ENCODE measurements at regions not wholly inside any gene's neighbourhood (a gene's known extent, or its start where the extent isn't known, plus 50 kb on each side); places are given as distances from the start of the nearest gene placed in this dataset.

GRCh38 chr16:79991969-79992368 lies 391.4 kb upstream of the MAF start:
- Histone ChIP-seq H4K20me1 (ENCODE audit: insufficient read depth, low read length, poor library complexity, severe bottlenecking) (no peaks in the 10 kb centered on the region), H3K9me3 (ENCODE audit: insufficient read depth, low read depth, low read length) (no peaks in the 10 kb centered on the region), H3K36me3 (ENCODE audit: insufficient read depth, low read length) (no peaks in the 10 kb centered on the region), H3K9me2 (replicated peaks; ENCODE audit: low read depth, low read length) (no peaks in the 10 kb centered on the region), H3K27me3 (ENCODE audit: insufficient read depth, low read length, poor library complexity, severe bottlenecking) (no peaks in the 10 kb centered on the region), H3F3A (ENCODE audit: low read depth) (no peaks in the 10 kb centered on the region), H3K4me2 (ENCODE audit: low read depth, low read length, poor library complexity, severe bottlenecking) (no peak overlapping the region), H3K9ac (ENCODE audit: low read depth, low read length, poor library complexity, severe bottlenecking) (no peak overlapping the region), H3K79me2 (ENCODE audit: insufficient read depth, low read length) (no peaks in the 10 kb centered on the region), H3K4me1 (ENCODE audit: insufficient read depth, low read length, poor library complexity, severe bottlenecking) (peaks cover 11% of the 10 kb centered on the region), H3K4me3 (ENCODE audit: low read length, poor library complexity, severe bottlenecking) (no peak overlapping the region), H2AFZ (ENCODE audit: low read length) (no peak overlapping the region)
- TF ChIP-seq, protein P1, sequence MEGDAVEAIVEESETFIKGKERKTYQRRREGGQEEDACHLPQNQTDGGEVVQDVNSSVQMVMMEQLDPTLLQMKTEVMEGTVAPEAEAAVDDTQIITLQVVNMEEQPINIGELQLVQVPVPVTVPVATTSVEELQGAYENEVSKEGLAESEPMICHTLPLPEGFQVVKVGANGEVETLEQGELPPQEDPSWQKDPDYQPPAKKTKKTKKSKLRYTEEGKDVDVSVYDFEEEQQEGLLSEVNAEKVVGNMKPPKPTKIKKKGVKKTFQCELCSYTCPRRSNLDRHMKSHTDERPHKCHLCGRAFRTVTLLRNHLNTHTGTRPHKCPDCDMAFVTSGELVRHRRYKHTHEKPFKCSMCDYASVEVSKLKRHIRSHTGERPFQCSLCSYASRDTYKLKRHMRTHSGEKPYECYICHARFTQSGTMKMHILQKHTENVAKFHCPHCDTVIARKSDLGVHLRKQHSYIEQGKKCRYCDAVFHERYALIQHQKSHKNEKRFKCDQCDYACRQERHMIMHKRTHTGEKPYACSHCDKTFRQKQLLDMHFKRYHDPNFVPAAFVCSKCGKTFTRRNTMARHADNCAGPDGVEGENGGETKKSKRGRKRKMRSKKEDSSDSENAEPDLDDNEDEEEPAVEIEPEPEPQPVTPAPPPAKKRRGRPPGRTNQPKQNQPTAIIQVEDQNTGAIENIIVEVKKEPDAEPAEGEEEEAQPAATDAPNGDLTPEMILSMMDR (conservative IDR thresholded peaks at IDR 0.05; ENCODE audit: low read length), result no peak
- TF ChIP-seq EZH2phosphoT487 (IDR thresholded peaks at IDR 0.05; ENCODE audit: borderline replicate concordance), result no peak

- Histone ChIP-seq H3K9ac (ENCODE audit: low read depth, low read length, poor library complexity, severe bottlenecking) (no peak overlapping the region), H3K27me3 (ENCODE audit: insufficient read depth, low read length, poor library complexity, severe bottlenecking) (no peaks in the 10 kb centered on the region), H3K36me3 (ENCODE audit: insufficient read depth, low read length) (no peaks in the 10 kb centered on the region), H3K4me3 (ENCODE audit: low read length, poor library complexity, severe bottlenecking) (no peak overlapping the region), H3K4me1 (ENCODE audit: insufficient read depth, low read length, poor library complexity, severe bottlenecking) (peaks cover 11% of the 10 kb centered on the region), H3K9me3 (ENCODE audit: insufficient read depth, low read depth, low read length) (no peaks in the 10 kb centered on the region), H3K4me2 (ENCODE audit: low read depth, low read length, poor library complexity, severe bottlenecking) (no peak overlapping the region), H3K9me2 (replicated peaks; ENCODE audit: low read depth, low read length) (no peaks in the 10 kb centered on the region), H2AFZ (ENCODE audit: low read length) (no peak overlapping the region), H3F3A (ENCODE audit: low read depth) (no peaks in the 10 kb centered on the region), H3K79me2 (ENCODE audit: insufficient read depth, low read length) (no peaks in the 10 kb centered on the region), H4K20me1 (ENCODE audit: insufficient read depth, low read length, poor library complexity, severe bottlenecking) (no peaks in the 10 kb centered on the region)
- no peak for TF ChIP-seq EZH2phosphoT487 (IDR thresholded peaks at IDR 0.05; ENCODE audit: borderline replicate concordance)
- TF ChIP-seq, protein P1 (conservative IDR thresholded peaks at IDR 0.05; ENCODE audit: low read length), result no peak
Observed at GRCh38 chr16:79988721-79989220, 388.2 kb upstream of the MAF start.

DNA sequence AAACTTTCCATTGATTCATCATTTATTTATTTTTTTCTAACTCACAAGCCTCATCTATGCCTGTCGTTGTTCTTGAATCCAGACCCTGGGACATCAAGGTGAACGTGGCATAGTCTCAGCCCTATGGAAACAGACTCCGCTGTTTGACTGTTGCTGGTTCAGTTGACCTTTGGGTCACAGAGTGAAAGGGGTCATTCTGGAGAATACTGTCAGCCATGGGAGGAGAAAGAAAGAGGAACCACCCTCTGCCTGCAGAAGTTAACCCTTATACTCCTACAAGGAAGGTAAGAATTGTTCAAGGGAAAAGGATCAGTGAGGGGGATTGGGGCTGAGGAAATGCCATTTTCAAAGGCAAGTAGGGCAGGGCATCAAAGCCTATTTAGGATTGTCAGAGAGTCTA lies 387.6 kb upstream of the MAF start:
- no peak for TF ChIP-seq EZH2phosphoT487 (IDR thresholded peaks at IDR 0.05; ENCODE audit: borderline replicate concordance)
- TF ChIP-seq, protein P1 (conservative IDR thresholded peaks at IDR 0.05; ENCODE audit: low read length), result no peak
- H3F3A ChIP-seq (ENCODE audit: low read depth), result no peaks in the 10 kb centered on the region
- H3K9me2 ChIP-seq (replicated peaks; ENCODE audit: low read depth, low read length), result no peaks in the 10 kb centered on the region
- H3K9ac ChIP-seq (ENCODE audit: low read depth, low read length, poor library complexity, severe bottlenecking), result no peak overlapping the region
- no peaks in the 10 kb centered on the region for H4K20me1 ChIP-seq (ENCODE audit: insufficient read depth, low read length, poor library complexity, severe bottlenecking)
- no peaks in the 10 kb centered on the region for H3K36me3 ChIP-seq (ENCODE audit: insufficient read depth, low read length)
- no peak overlapping the region for H3K4me2 ChIP-seq (ENCODE audit: low read depth, low read length, poor library complexity, severe bottlenecking)
- no peaks in the 10 kb centered on the region for H3K79me2 ChIP-seq (ENCODE audit: insufficient read depth, low read length)
- no peaks in the 10 kb centered on the region for H3K27me3 ChIP-seq (ENCODE audit: insufficient read depth, low read length, poor library complexity, severe bottlenecking)
- H2AFZ ChIP-seq (ENCODE audit: low read length), result no peak overlapping the region
- H3K4me3 ChIP-seq (ENCODE audit: low read length, poor library complexity, severe bottlenecking), result no peak overlapping the region
- H3K4me1 ChIP-seq (ENCODE audit: insufficient read depth, low read length, poor library complexity, severe bottlenecking), result peaks cover 11% of the 10 kb centered on the region
- no peaks in the 10 kb centered on the region for H3K9me3 ChIP-seq (ENCODE audit: insufficient read depth, low read depth, low read length)
